HEK293 (cell line): ENCODE measurements at regions not wholly inside any gene's neighbourhood (a gene's known extent, or its start where the extent isn't known, plus 50 kb on each side); places are given as distances from the start of the nearest gene placed in this dataset.
A peak's percentile ranks its signal among the peaks of the same experiment; 100 is the strongest.

Experiments used
- CTCF ChIA-PET: fragments of 350-600 bp; formaldehyde crosslinking; extraction: SDS; loops from one replicate; lab custom pipeline; 2021; ENCODE audit warnings: antibody characterized with exemption; lab: Yijun Ruan, JAX
- POLR2A ChIA-PET: fragments of 300-600 bp; formaldehyde crosslinking; extraction: SDS; loops from one replicate; lab custom pipeline; 2020; ENCODE audit warnings: antibody characterized with exemption, inconsistent platforms; lab: Yijun Ruan, JAX
- H3K27ac ChIP-seq: fragments of 200-500 bp; sonication (Bioruptor generic); 2 replicates; pipeline ENCODE4 v1.5.1; 2014; ENCODE audit warnings: low read depth, low read length, control low read depth, inconsistent platforms; ENCODE audit errors: extremely low read depth
- H3K36me3 ChIP-seq, 2 experiments: fragments of 200-500 bp in 1 of 2; sonication (Bioruptor generic) in 1 of 2; 1 replicate in 1 of 2; 2 replicates in 1 of 2; pipeline ENCODE4 v1.5.1; 2014 to 2017; ENCODE audit warnings: inconsistent platforms in 2 of 2, low read length in 2 of 2; ENCODE audit not compliant: control insufficient read depth in 2 of 2, insufficient read depth in 1 of 2
- H3K4me1 ChIP-seq: fragments of 200-500 bp; sonication (Bioruptor generic); 2 replicates; pipeline ENCODE4 v1.5.1; 2014; ENCODE audit warnings: mild to moderate bottlenecking, low read length, inconsistent platforms; ENCODE audit not compliant: control insufficient read depth, insufficient read depth
- H3K4me3 ChIP-seq: 2 replicates; pipeline ENCODE4 v1.5.1; 2011; ENCODE audit warnings: low read depth, mild to moderate bottlenecking, control low read depth, low read length, moderate library complexity
- H3K9me3 ChIP-seq: fragments of 200-500 bp; sonication (Bioruptor generic); 2 replicates; pipeline ENCODE4 v1.5.1; 2014; ENCODE audit warnings: low read depth, low read length, inconsistent platforms; ENCODE audit not compliant: control insufficient read depth, insufficient read depth
- CTCF ChIP-seq: fragments of 450-650 bp; formaldehyde crosslinking; IDR thresholded peaks from 2 replicates; pipeline ENCODE4 v1.5.1; 2016; ENCODE audit warnings: missing biosample characterization, missing genetic modification characterization
- KLF10 ChIP-seq: fragments of 450-650 bp; IDR thresholded peaks from 2 replicates; pipeline ENCODE4 v1.5.1; 2018; ENCODE audit warnings: missing biosample characterization, mild to moderate bottlenecking, missing genetic modification characterization
- KLF7 ChIP-seq: fragments of 450-650 bp; formaldehyde crosslinking; IDR thresholded peaks from 2 replicates; pipeline ENCODE4 v1.5.1; 2016; ENCODE audit warnings: missing biosample characterization, missing genetic modification characterization, borderline replicate concordance
- PRDM10 ChIP-seq: fragments of 450-650 bp; formaldehyde crosslinking; IDR thresholded peaks from 2 replicates; pipeline ENCODE4 v1.5.1; 2016; ENCODE audit warnings: missing biosample characterization, missing genetic modification characterization
- YY2 ChIP-seq: fragments of 450-650 bp; formaldehyde crosslinking; IDR thresholded peaks from 2 replicates; pipeline ENCODE4 v1.5.1; 2016; ENCODE audit warnings: missing biosample characterization, missing genetic modification characterization
- ZBTB1 ChIP-seq: fragments of 450-650 bp; formaldehyde crosslinking; IDR thresholded peaks from 2 replicates; pipeline ENCODE4 v1.5.1; 2016; ENCODE audit warnings: missing biosample characterization, missing genetic modification characterization
- ZBTB10 ChIP-seq: fragments of 450-650 bp; formaldehyde crosslinking; IDR thresholded peaks from 2 replicates; pipeline ENCODE4 v1.5.1; 2016; ENCODE audit warnings: missing biosample characterization, missing genetic modification characterization
- ZFP69B ChIP-seq: fragments of 450-650 bp; formaldehyde crosslinking; IDR thresholded peaks from 2 replicates; pipeline ENCODE4 v1.5.1; 2016; ENCODE audit warnings: missing biosample characterization, missing genetic modification characterization
- ZNF155 ChIP-seq: fragments of 450-650 bp; formaldehyde crosslinking; IDR thresholded peaks from 2 replicates; pipeline ENCODE4 v1.5.1; 2016; ENCODE audit warnings: missing biosample characterization, missing genetic modification characterization
- ZNF223 ChIP-seq: fragments of 450-650 bp; formaldehyde crosslinking; IDR thresholded peaks from 2 replicates; pipeline ENCODE4 v1.5.1; 2016; ENCODE audit warnings: missing biosample characterization, missing genetic modification characterization
- ZNF23 ChIP-seq: fragments of 450-650 bp; formaldehyde crosslinking; IDR thresholded peaks from 2 replicates; pipeline ENCODE4 v1.5.1; 2016; ENCODE audit warnings: missing biosample characterization, missing genetic modification characterization, borderline replicate concordance
- ZNF248 ChIP-seq: fragments of 450-650 bp; formaldehyde crosslinking; IDR thresholded peaks from 2 replicates; pipeline ENCODE4 v1.5.1; 2017; ENCODE audit warnings: missing biosample characterization, missing genetic modification characterization
- ZNF274 ChIP-seq, 2 experiments: fragments of 200-500 bp in 1 of 2; fragments of 450-650 bp in 1 of 2; sonication (Bioruptor generic) in 1 of 2; formaldehyde crosslinking in 1 of 2; IDR thresholded peaks; 2 replicates each; pipeline versions ENCODE4 v1.5.1 to v1.6.1; 2014 to 2016; ENCODE audit warnings: borderline replicate concordance in 1 of 2, inconsistent platforms in 1 of 2, low read length in 1 of 2, missing biosample characterization in 1 of 2, missing genetic modification characterization in 1 of 2
- ZNF394 ChIP-seq: fragments of 450-650 bp; formaldehyde crosslinking; IDR thresholded peaks from 2 replicates; pipeline ENCODE4 v1.5.1; 2016; ENCODE audit warnings: missing biosample characterization, missing genetic modification characterization, mild to moderate bottlenecking, moderate library complexity, borderline replicate concordance
- ZNF513 ChIP-seq: fragments of 450-650 bp; IDR thresholded peaks from 2 replicates; pipeline ENCODE4 v1.5.1; 2018; ENCODE audit warnings: missing biosample characterization, missing genetic modification characterization
- ZNF548 ChIP-seq: fragments of 450-650 bp; formaldehyde crosslinking; IDR thresholded peaks from 2 replicates; pipeline ENCODE4 v1.5.1; 2016; ENCODE audit warnings: missing biosample characterization, missing genetic modification characterization
- ZNF621 ChIP-seq: fragments of 450-650 bp; formaldehyde crosslinking; IDR thresholded peaks from 2 replicates; pipeline ENCODE4 v1.5.1; 2017; ENCODE audit warnings: missing biosample characterization, missing genetic modification characterization
- ZNF654 ChIP-seq: fragments of 450-650 bp; formaldehyde crosslinking; IDR thresholded peaks from 2 replicates; pipeline ENCODE4 v1.5.1; 2016; ENCODE audit warnings: low read depth, missing biosample characterization, missing genetic modification characterization
- ZNF768 ChIP-seq: fragments of 450-650 bp; formaldehyde crosslinking; IDR thresholded peaks from 2 replicates; pipeline ENCODE4 v1.5.1; 2018; ENCODE audit warnings: missing biosample characterization, mild to moderate bottlenecking, missing genetic modification characterization
- ZNF791 ChIP-seq: fragments of 450-650 bp; formaldehyde crosslinking; IDR thresholded peaks from 2 replicates; pipeline ENCODE4 v1.5.1; 2016; ENCODE audit warnings: missing biosample characterization, missing genetic modification characterization
- ZNF792 ChIP-seq: fragments of 450-650 bp; formaldehyde crosslinking; IDR thresholded peaks from 2 replicates; pipeline ENCODE4 v1.5.1; 2016; ENCODE audit warnings: missing biosample characterization, missing genetic modification characterization
- ZSCAN4 ChIP-seq: fragments of 450-650 bp; formaldehyde crosslinking; IDR thresholded peaks from 2 replicates; pipeline ENCODE4 v1.5.1; 2017; ENCODE audit warnings: missing biosample characterization, missing genetic modification characterization

GRCh38 chr1:87600854-87601253, 272.2 kb downstream of the LMO4 start:
- ChIA-PET POLR2A (no interaction called here), CTCF (no interaction called here)
- Histone ChIP-seq H3K9me3 (no peaks in the 10 kb centered on the region), H3K36me3 (no peaks in the 10 kb centered on the region), H3K27ac (no peak overlapping the region), H3K4me3 (no peak overlapping the region), H3K4me1 (peaks cover 10% of the 10 kb centered on the region)
- no peak for TF ChIP-seq ZSCAN4
- no peak for TF ChIP-seq ZNF23 (tag by site-specific recombination)
- no peak for TF ChIP-seq ZNF513 (tag by site-specific recombination)
- 0 out of 2 replicates have a peak, but pooled peaks have one; percentile 39 for TF ChIP-seq PRDM10 (tag by site-specific recombination)
- no peak for TF ChIP-seq ZNF248 (tag by site-specific recombination)

- Histone ChIP-seq H3K4me1 (peaks cover 10% of the 10 kb centered on the region), H3K4me3 (no peak overlapping the region), H3K27ac (no peak overlapping the region), H3K36me3 (no peaks in the 10 kb centered on the region), H3K9me3 (no peaks in the 10 kb centered on the region)
- ChIA-PET CTCF (no interaction called here), POLR2A (no interaction called here)
- TF ChIP-seq ZNF791 (tag by site-specific recombination) = no peak
- no peak for TF ChIP-seq ZBTB10
- no peak for TF ChIP-seq ZNF223 (tag by site-specific recombination)
- TF ChIP-seq ZBTB1 (tag by site-specific recombination) = no peak
- TF ChIP-seq YY2 (tag by site-specific recombination) = no peak
- TF ChIP-seq ZNF792 (tag by site-specific recombination) = no peak
- TF ChIP-seq ZNF654 (tag by site-specific recombination) = no peak
- no peak for TF ChIP-seq ZNF394 (tag by site-specific recombination)
- no peak for TF ChIP-seq ZNF621 (tag by site-specific recombination)
- TF ChIP-seq ZFP69B (tag by site-specific recombination) = no peak
- no peak for TF ChIP-seq ZNF155 (tag by site-specific recombination)
- no peak for TF ChIP-seq ZNF768 (tag by site-specific recombination)
- TF ChIP-seq ZNF548 = no peak
- no peak for TF ChIP-seq ZNF274 (IDR thresholded peaks at IDR 0.05; ENCODE audit: low read length)
- no peak for TF ChIP-seq ZNF274 (tag by site-specific recombination; IDR thresholded peaks at IDR 0.05; ENCODE audit: borderline replicate concordance)
- no peak for TF ChIP-seq KLF10 (tag by site-specific recombination)
- no peak for TF ChIP-seq KLF7 (tag by site-specific recombination)
- no peak for TF ChIP-seq CTCF (tag by site-specific recombination)
These were observed 274.9 kb downstream of the LMO4 start for GRCh38 chr1:87603626-87604025.
